Spleen (tissue), 7 donors: ENCODE measurements at regions not wholly inside any gene's neighbourhood (a gene's known extent, or its start where the extent isn't known, plus 50 kb on each side); places are given as distances from the start of the nearest gene placed in this dataset.

Experiments
- CTCF ChIP-seq, 11 experiments: fragments of 200-600 bp in 7 of 11; fragments of 450-650 bp in 4 of 11; sonication (generic) in 4 of 11; IDR thresholded peaks in 8 of 11; conservative IDR thresholded peaks in 3 of 11; 1 replicate in 7 of 11; 2 replicates in 4 of 11; pipeline versions ENCODE4 v1.4.0 to v1.8.0; 2016 to 2021; ENCODE audit warnings: antibody characterized with exemption in 11 of 11, inconsistent platforms in 4 of 11, mild to moderate bottlenecking in 1 of 11
- POLR2A ChIP-seq, 3 donors: fragments of 450-650 bp; IDR thresholded peaks; one replicate each; pipeline ENCODE4 v1.5.1; 2017; ENCODE audit warnings: antibody characterized with exemption in 3 of 3, mild to moderate bottlenecking in 1 of 3
- POLR2AphosphoS5 ChIP-seq, 3 donors: sonication (generic); formaldehyde crosslinking; IDR thresholded peaks; one replicate each; pipeline ENCODE4 v1.5.1; 2017; ENCODE audit warnings: antibody characterized with exemption in 3 of 3
- donor health status: DM: no; HTN: no; CAD: no; lungs with moderate emphysema.
- donor health status: DM: no; HTN: no; CAD: no.
- donor health status: DM: no; HTN: no; CAD: no.

- TF ChIP-seq CTCF (IDR thresholded peaks at IDR 0.05 in 8 of 11, conservative IDR thresholded peaks at IDR 0.05 in 3 of 11) (no peak), POLR2AphosphoS5 (IDR thresholded peaks at IDR 0.05) (no peak), POLR2A (IDR thresholded peaks at IDR 0.05) (no peak)
These were observed 56.4 kb upstream of the IRX3 start for GRCh38 chr16:54342966-54343365.
